ENCODE measurements at regions not wholly inside any gene's neighbourhood (a gene's known extent, or its start where the extent isn't known, plus 50 kb on each side); places are given as distances from the start of the nearest gene placed in this dataset.

DNA sequence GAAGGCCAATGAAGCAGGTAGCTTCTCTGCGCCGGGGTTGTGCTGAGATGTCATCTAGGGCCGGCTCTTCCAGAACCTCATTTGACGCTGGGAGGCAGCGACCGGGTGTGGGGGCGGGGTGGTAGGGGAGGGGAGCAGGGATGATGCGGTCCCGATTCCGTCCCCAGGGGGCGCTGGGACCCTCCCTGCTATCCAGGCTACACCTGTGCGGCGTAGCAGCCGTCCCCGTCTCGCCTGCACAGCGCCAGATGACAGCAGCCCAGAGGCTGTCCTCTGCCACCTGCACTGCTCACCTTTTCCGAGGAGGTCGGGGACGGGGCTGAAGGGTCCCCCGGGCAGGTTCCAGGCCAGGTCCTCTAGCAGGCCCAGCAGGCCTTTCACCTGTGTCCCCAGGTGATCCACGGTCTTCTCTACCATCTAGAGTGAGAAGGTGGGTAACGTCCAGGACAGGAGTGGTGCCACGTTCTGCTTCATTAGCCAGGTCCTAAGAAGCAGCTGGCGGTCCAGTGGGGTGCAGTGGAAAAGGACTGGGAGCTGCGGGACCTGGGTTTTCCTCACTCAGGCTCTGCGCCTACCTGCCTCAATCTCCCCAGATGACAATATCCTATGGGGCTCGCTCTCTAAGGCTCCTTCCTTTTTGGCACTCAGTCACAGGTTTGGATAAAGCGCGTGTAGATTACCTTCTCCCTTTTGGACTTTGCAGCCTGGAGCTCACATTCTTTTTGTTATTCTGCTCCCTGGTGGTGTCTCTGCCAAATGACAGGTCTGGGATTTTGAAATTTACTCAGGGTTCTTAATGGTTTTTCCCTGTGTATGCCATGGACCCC is 56.0 kb upstream of the RAB6C start:
- TF ChIP-seq, protein P1, sequence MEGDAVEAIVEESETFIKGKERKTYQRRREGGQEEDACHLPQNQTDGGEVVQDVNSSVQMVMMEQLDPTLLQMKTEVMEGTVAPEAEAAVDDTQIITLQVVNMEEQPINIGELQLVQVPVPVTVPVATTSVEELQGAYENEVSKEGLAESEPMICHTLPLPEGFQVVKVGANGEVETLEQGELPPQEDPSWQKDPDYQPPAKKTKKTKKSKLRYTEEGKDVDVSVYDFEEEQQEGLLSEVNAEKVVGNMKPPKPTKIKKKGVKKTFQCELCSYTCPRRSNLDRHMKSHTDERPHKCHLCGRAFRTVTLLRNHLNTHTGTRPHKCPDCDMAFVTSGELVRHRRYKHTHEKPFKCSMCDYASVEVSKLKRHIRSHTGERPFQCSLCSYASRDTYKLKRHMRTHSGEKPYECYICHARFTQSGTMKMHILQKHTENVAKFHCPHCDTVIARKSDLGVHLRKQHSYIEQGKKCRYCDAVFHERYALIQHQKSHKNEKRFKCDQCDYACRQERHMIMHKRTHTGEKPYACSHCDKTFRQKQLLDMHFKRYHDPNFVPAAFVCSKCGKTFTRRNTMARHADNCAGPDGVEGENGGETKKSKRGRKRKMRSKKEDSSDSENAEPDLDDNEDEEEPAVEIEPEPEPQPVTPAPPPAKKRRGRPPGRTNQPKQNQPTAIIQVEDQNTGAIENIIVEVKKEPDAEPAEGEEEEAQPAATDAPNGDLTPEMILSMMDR (IDR thresholded peaks at IDR 0.05; ENCODE audit: low read depth, low read length, poor library complexity, severe bottlenecking): peak; percentile 49
- TF ChIP-seq EZH2phosphoT487 (IDR thresholded peaks at IDR 0.05; ENCODE audit: borderline replicate concordance, low read length): no peak

Data from DOHH2 (cell line).